Neural crest cell (in vitro differentiated cells): ENCODE measurements at regions not wholly inside any gene's neighbourhood (a gene's known extent, or its start where the extent isn't known, plus 50 kb on each side); places are given as distances from the start of the nearest gene placed in this dataset.

ENCODE experiments used
- DNase-seq: peaks from one replicate; pipeline ENCODE4 v3.0.0; 2021; ENCODE audit warnings: low read depth, mixed read lengths, low spot score
- H3K27ac Mint-ChIP-seq: one replicate; pipeline ENCODE4 v1.8.0; 2021; ENCODE audit warnings: mild to moderate bottlenecking, mixed read lengths; ENCODE audit not compliant: unreplicated experiment
- H3K27me3 Mint-ChIP-seq: 2 replicates; pipeline ENCODE4 v1.8.0; 2021; ENCODE audit warnings: low read depth, mild to moderate bottlenecking, mixed read lengths
- H3K36me3 Mint-ChIP-seq: 2 replicates; pipeline ENCODE4 v1.8.0; 2021; ENCODE audit warnings: low read depth, mild to moderate bottlenecking, mixed read lengths
- H3K4me1 Mint-ChIP-seq: 2 replicates; pipeline ENCODE4 v1.8.0; 2021; ENCODE audit warnings: mixed read lengths
- H3K4me3 Mint-ChIP-seq: one replicate; pipeline ENCODE4 v1.8.0; 2021; ENCODE audit warnings: mild to moderate bottlenecking, mixed read lengths
- H3K9me3 Mint-ChIP-seq: 2 replicates; pipeline ENCODE4 v1.8.0; 2021; ENCODE audit warnings: mixed read lengths
- CTCF ChIP-seq: fragments of 200-600 bp; sonication (generic); conservative IDR thresholded peaks from 2 replicates; pipeline ENCODE4 v1.5.0; 2021; ENCODE audit warnings: antibody characterized with exemption, mild to moderate bottlenecking

GRCh38 chr5:57012511-57012910, 60.6 kb upstream of the MIER3 start:
- H3K27me3 Mint-ChIP-seq, result no peaks in the 10 kb centered on the region
- peaks cover 6% of the 10 kb centered on the region for H3K9me3 Mint-ChIP-seq
- no peaks in the 10 kb centered on the region for H3K4me1 Mint-ChIP-seq
- DNase-seq, result no peak
- TF ChIP-seq CTCF, result no peak
- no peak overlapping the region for H3K27ac Mint-ChIP-seq
- H3K4me3 Mint-ChIP-seq, result no peak overlapping the region
- H3K36me3 Mint-ChIP-seq, result no peaks in the 10 kb centered on the region

GRCh38 chr5:57025961-57026360, 74.0 kb upstream of the MIER3 start:
- TF ChIP-seq CTCF, result no peak
- H3K9me3 Mint-ChIP-seq, result peaks cover 2% of the 10 kb centered on the region
- no peak overlapping the region for H3K4me3 Mint-ChIP-seq
- DNase-seq, result no peak
- no peaks in the 10 kb centered on the region for H3K4me1 Mint-ChIP-seq
- no peaks in the 10 kb centered on the region for H3K36me3 Mint-ChIP-seq
- no peak overlapping the region for H3K27ac Mint-ChIP-seq
- H3K27me3 Mint-ChIP-seq, result no peaks in the 10 kb centered on the region

- H3K36me3 Mint-ChIP-seq, result no peaks in the 10 kb centered on the region
- no peaks in the 10 kb centered on the region for H3K4me1 Mint-ChIP-seq
- H3K4me3 Mint-ChIP-seq, result no peak overlapping the region
- no peak for TF ChIP-seq CTCF
- H3K27ac Mint-ChIP-seq, result no peak overlapping the region
- no peaks in the 10 kb centered on the region for H3K27me3 Mint-ChIP-seq
- H3K9me3 Mint-ChIP-seq, result peaks cover 2% of the 10 kb centered on the region
- DNase-seq, result no peak
Observed at GRCh38 chr5:57028161-57028560, 76.2 kb upstream of the MIER3 start.

- H3K27ac Mint-ChIP-seq, result no peak overlapping the region
- DNase-seq, result no peak
- H3K4me3 Mint-ChIP-seq, result no peak overlapping the region
- H3K36me3 Mint-ChIP-seq, result no peaks in the 10 kb centered on the region
- H3K9me3 Mint-ChIP-seq, result no peaks in the 10 kb centered on the region
- no peak for TF ChIP-seq CTCF
- H3K4me1 Mint-ChIP-seq, result no peaks in the 10 kb centered on the region
- no peaks in the 10 kb centered on the region for H3K27me3 Mint-ChIP-seq
Observed at GRCh38 chr5:57032151-57032551, 80.2 kb upstream of the MIER3 start.

GRCh38 chr5:57033103-57033502, 81.2 kb upstream of the MIER3 start:
- Mint-ChIP-seq H3K36me3 (no peaks in the 10 kb centered on the region), H3K4me1 (no peaks in the 10 kb centered on the region), H3K4me3 (no peak overlapping the region), H3K27me3 (no peaks in the 10 kb centered on the region), H3K27ac (no peak overlapping the region), H3K9me3 (no peaks in the 10 kb centered on the region)
- DNase-seq, result no peak
- no peak for TF ChIP-seq CTCF

- TF ChIP-seq CTCF, result no peak
- H3K4me1 Mint-ChIP-seq, result no peaks in the 10 kb centered on the region
Observed at GRCh38 chr5:57033503-57033902, 81.6 kb upstream of the MIER3 start.

More at GRCh38 chr5:57033503-57033902, 81.6 kb upstream of the MIER3 start:
- H3K36me3 Mint-ChIP-seq, result no peaks in the 10 kb centered on the region
- H3K27me3 Mint-ChIP-seq, result no peaks in the 10 kb centered on the region
- no peak overlapping the region for H3K4me3 Mint-ChIP-seq
- H3K9me3 Mint-ChIP-seq, result no peaks in the 10 kb centered on the region
- no peak overlapping the region for H3K27ac Mint-ChIP-seq
- DNase-seq, result no peak
